ENCODE measurements at regions not wholly inside any gene's neighbourhood (a gene's known extent, or its start where the extent isn't known, plus 50 kb on each side); places are given as distances from the start of the nearest gene placed in this dataset.

DNA sequence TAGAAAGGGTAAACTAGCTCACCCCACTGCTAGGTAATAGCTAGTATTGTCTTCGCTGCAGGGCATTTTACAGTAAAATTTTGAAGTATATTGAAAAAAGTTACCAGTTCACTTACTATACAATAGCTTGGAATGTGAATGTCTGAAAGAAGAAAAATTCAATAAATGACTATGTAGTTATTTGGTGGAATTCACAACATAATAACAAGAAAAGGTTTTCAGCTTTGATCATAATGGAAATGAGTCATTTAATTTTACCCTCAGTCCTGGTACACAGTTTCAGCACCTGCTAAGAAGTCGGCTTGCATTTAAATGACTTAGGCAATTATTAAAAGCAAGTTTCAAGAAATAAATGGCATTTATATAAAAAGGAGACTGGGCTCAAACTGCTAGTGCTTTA lies 90.4 kb downstream of the NUP35 start:
- no peaks in the 10 kb centered on the region for H3K36me3 ChIP-seq (ENCODE audit: insufficient read depth, low read length)
- no peak overlapping the region for H3K4me3 ChIP-seq (ENCODE audit: low read length)
- no peaks in the 10 kb centered on the region for H3K9me3 ChIP-seq (ENCODE audit: low read length)
- no peaks in the 10 kb centered on the region for H3K27me3 ChIP-seq (ENCODE audit: insufficient read depth, low read length)
- no peaks in the 10 kb centered on the region for H3K4me1 ChIP-seq (ENCODE audit: insufficient read depth, low read length)
- no peak overlapping the region for H2AFZ ChIP-seq (ENCODE audit: low read depth, low read length)

DNA sequence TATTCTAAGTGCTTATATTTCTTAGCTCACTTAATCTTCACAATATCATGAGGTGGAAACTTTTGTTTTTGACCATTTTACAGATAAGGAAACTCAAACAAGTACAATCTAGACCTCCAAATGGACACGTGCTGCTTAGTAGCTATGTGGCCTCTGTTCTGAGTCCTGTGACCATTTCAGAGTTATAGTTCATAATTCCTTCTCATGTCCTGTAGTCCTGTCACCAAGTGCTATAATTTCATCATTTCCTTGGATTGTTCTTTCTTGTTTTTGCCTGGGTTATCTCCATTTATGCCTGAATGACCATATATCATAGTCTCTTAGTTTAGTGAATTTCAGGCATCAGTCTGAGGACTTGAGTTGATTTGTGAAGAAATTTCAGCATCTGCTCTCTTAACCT lies 91.7 kb downstream of the NUP35 start:
- Histone ChIP-seq H2AFZ (ENCODE audit: low read depth, low read length) (no peak overlapping the region), H3K27me3 (ENCODE audit: insufficient read depth, low read length) (no peaks in the 10 kb centered on the region), H3K4me1 (ENCODE audit: insufficient read depth, low read length) (no peaks in the 10 kb centered on the region), H3K9me3 (ENCODE audit: low read length) (no peaks in the 10 kb centered on the region), H3K4me3 (ENCODE audit: low read length) (no peak overlapping the region), H3K36me3 (ENCODE audit: insufficient read depth, low read length) (no peaks in the 10 kb centered on the region)

DNA sequence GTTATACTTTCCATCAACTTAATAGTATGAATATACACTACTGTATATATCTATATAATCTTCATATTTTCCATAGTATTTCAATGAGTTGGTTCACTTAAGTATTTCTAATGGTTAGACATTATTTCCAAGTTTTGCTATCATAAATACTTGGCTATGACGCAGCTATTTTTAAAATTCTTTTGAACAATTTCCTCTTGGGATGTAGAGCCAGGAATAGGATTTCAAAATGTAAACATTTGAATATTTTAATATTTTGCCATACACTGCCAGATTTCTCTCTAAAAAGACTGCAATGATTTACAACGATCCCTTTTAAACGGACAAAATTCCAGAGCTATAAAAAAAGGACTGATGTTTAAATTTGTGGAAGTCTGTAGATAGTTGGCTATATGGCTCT lies 95.6 kb downstream of the NUP35 start:
- Histone ChIP-seq H3K4me3 (ENCODE audit: low read length) (no peak overlapping the region), H3K27me3 (ENCODE audit: insufficient read depth, low read length) (no peaks in the 10 kb centered on the region), H3K9me3 (ENCODE audit: low read length) (no peaks in the 10 kb centered on the region), H3K4me1 (ENCODE audit: insufficient read depth, low read length) (no peaks in the 10 kb centered on the region), H3K36me3 (ENCODE audit: insufficient read depth, low read length) (no peaks in the 10 kb centered on the region), H2AFZ (ENCODE audit: low read depth, low read length) (no peak overlapping the region)

DNA sequence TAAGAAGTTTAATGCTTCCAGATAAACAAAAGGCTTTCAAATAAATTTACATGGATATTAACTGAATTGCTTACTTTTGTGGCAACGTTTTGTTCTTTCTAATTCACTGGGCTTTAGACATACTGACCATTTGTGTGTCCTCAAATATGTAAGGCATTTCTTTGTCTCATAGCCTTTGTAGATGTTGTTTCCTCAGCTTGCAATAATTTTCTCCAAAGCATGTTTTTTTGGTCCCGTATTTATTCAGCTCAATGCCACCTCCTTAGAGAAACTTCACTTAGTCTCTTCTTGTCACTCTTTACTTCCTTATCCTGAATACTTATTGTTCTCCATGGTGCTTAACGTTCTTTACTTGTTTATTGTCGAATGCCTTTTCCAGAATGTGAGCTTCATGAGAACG lies 98.5 kb downstream of the NUP35 start:
- Histone ChIP-seq H3K4me1 (ENCODE audit: insufficient read depth, low read length) (no peaks in the 10 kb centered on the region), H3K4me3 (ENCODE audit: low read length) (no peak overlapping the region), H3K27me3 (ENCODE audit: insufficient read depth, low read length) (no peaks in the 10 kb centered on the region), H3K36me3 (ENCODE audit: insufficient read depth, low read length) (no peaks in the 10 kb centered on the region), H2AFZ (ENCODE audit: low read depth, low read length) (no peak overlapping the region), H3K9me3 (ENCODE audit: low read length) (no peaks in the 10 kb centered on the region)

DNA sequence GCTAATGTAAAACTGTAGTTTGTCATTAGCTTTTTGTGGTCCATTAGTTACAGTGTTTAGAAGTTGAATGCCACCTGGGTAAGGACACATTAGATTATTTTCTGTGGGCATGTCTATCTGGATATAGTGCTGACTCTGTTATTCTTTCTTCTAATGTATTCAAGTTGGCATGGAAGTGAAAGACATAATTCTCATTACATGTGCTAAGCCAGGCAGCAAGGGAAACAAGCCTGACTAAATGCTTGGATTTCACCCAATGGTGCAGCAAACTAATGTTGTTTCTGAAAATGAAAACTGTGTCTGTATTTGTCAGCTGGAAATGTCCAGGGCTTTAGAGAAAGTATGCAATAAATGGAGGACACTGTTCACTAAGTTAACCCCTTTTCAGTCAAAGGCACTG lies 100.7 kb downstream of the NUP35 start:
- no peak overlapping the region for H3K4me3 ChIP-seq (ENCODE audit: low read length)
- no peak overlapping the region for H2AFZ ChIP-seq (ENCODE audit: low read depth, low read length)
- no peaks in the 10 kb centered on the region for H3K9me3 ChIP-seq (ENCODE audit: low read length)
- H3K27me3 ChIP-seq (ENCODE audit: insufficient read depth, low read length): no peaks in the 10 kb centered on the region
- H3K36me3 ChIP-seq (ENCODE audit: insufficient read depth, low read length): no peaks in the 10 kb centered on the region
- H3K4me1 ChIP-seq (ENCODE audit: insufficient read depth, low read length): no peaks in the 10 kb centered on the region

DNA sequence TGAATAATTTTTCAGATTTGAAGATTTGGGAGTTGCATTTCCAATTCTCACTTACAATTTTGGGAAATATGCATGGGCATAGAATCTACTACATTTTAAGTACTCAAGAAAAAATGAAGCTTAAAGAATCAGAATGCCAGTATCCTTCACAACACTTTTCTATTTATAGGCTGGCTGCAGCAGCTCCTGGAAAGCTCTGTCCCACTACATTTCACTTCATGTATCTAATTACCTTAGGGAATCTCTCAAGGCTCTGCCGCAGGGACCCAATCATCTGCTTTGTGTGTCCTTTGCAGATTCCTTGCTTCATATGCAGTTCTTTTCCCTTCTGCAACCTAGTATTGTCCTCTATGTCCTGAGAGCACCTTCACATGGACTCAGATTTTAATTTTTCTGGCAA lies 102.9 kb downstream of the NUP35 start:
- Histone ChIP-seq H3K9me3 (ENCODE audit: low read length) (no peaks in the 10 kb centered on the region), H3K4me1 (ENCODE audit: insufficient read depth, low read length) (no peaks in the 10 kb centered on the region), H3K27me3 (ENCODE audit: insufficient read depth, low read length) (no peaks in the 10 kb centered on the region), H3K36me3 (ENCODE audit: insufficient read depth, low read length) (no peaks in the 10 kb centered on the region), H2AFZ (ENCODE audit: low read depth, low read length) (no peak overlapping the region), H3K4me3 (ENCODE audit: low read length) (no peak overlapping the region)

DNA sequence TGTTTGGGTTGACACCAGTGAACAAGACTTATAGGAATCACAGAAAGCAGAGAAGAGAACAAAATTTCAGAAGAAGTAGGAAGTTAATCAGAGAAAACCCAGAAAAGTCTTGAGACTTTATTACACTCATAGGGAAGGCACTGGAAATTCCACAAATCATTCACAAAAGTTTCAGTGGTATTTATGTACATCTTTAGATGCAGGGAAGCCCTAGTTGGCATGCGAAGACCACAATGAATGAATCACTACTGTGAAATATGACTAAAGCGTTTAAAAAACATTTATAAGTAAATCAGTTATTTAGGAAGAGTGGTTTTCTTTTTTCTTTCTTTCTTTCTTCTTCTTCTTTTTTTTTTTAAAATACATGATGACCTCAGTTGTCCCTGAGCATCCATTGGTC lies 105.1 kb downstream of the NUP35 start:
- no peaks in the 10 kb centered on the region for H3K9me3 ChIP-seq (ENCODE audit: low read length)
- H3K36me3 ChIP-seq (ENCODE audit: insufficient read depth, low read length): no peaks in the 10 kb centered on the region
- H3K4me3 ChIP-seq (ENCODE audit: low read length): no peak overlapping the region
- no peaks in the 10 kb centered on the region for H3K4me1 ChIP-seq (ENCODE audit: insufficient read depth, low read length)
- no peak overlapping the region for H2AFZ ChIP-seq (ENCODE audit: low read depth, low read length)
- no peaks in the 10 kb centered on the region for H3K27me3 ChIP-seq (ENCODE audit: insufficient read depth, low read length)

DNA sequence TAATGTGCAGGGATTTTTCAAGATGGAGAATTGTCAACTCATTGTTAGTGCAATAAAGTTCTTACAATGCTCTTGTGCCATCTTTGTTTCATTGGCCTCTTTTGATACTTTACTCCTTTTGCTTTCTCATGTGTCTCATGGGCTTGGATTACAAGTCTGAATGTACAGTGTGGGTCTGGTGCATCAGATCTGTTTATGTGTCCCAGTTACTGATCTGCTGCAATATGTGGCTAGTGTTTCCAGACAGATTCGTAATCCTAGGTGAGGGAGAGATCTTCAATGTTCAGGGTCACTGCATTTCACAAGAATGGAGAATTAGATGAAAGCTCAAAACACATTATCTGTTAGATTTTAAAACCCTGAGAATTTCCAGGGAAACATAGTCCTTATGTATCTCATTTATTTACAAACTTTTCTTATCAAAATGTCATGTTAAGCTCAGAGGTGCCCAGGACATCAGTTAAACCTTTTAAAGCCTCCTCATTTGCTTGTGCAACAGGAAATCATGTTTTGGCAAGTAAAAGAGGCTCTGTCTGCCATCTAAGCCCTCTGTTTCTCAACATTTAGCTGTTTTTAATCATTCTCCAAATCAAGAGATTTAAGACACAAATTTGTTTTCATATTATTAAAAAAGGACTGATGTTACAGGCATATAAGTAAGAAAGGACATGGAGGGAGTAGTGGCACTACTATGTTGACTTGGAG lies 108.1 kb downstream of the NUP35 start:
- Histone ChIP-seq H3K4me1 (ENCODE audit: insufficient read depth, low read length) (no peaks in the 10 kb centered on the region), H3K4me3 (ENCODE audit: low read length) (no peak overlapping the region), H3K9me3 (ENCODE audit: low read length) (no peaks in the 10 kb centered on the region), H2AFZ (ENCODE audit: low read depth, low read length) (no peak overlapping the region), H3K27me3 (ENCODE audit: insufficient read depth, low read length) (no peaks in the 10 kb centered on the region), H3K36me3 (ENCODE audit: insufficient read depth, low read length) (no peaks in the 10 kb centered on the region)

DNA sequence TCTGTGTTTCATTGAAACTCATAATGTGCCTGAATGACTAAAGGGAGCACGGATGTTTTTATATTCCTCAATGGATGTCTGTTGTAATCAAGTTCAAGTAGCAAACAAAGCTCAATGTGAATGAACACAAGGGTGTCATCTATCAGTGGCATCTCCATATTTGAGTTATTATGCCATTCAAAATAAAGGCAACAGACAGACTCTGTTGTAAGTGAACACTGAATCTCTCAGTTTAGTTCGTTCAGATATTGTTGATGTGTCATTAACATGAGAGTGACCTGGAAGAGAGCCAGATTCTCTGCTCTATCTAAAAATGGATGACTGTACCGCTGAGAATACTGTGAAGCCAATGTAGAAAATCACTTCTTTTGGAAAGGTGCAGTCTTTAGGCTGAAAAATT lies 118.7 kb downstream of the NUP35 start:
- Histone ChIP-seq H3K4me1 (ENCODE audit: insufficient read depth, low read length) (no peaks in the 10 kb centered on the region), H2AFZ (ENCODE audit: low read depth, low read length) (no peak overlapping the region), H3K36me3 (ENCODE audit: insufficient read depth, low read length) (no peaks in the 10 kb centered on the region), H3K27me3 (ENCODE audit: insufficient read depth, low read length) (no peaks in the 10 kb centered on the region), H3K4me3 (ENCODE audit: low read length) (no peak overlapping the region), H3K9me3 (ENCODE audit: low read length) (no peaks in the 10 kb centered on the region)

DNA sequence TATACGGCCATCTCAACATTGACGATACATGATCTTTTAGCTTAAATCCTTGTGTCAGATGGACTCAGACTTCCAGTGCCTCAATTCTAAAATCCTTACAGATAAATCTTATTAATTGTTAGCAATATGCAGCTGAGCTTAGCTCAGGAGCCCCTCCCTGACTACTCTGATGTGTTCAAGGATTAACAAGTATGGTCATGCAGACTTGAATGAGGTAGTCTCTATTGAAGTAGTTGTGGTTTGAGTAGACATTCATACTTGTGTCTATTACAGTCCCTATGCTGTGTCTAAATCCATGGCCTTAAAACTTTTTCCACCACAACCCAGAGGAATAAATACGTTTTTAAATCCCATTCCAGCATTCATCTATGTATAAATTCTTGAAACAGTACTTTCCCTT lies 119.5 kb downstream of the NUP35 start:
- H3K4me1 ChIP-seq (ENCODE audit: insufficient read depth, low read length): no peaks in the 10 kb centered on the region
- H3K36me3 ChIP-seq (ENCODE audit: insufficient read depth, low read length): no peaks in the 10 kb centered on the region
- H3K27me3 ChIP-seq (ENCODE audit: insufficient read depth, low read length): no peaks in the 10 kb centered on the region
- no peak overlapping the region for H3K4me3 ChIP-seq (ENCODE audit: low read length)
- H3K9me3 ChIP-seq (ENCODE audit: low read length): no peaks in the 10 kb centered on the region
- no peak overlapping the region for H2AFZ ChIP-seq (ENCODE audit: low read depth, low read length)

DNA sequence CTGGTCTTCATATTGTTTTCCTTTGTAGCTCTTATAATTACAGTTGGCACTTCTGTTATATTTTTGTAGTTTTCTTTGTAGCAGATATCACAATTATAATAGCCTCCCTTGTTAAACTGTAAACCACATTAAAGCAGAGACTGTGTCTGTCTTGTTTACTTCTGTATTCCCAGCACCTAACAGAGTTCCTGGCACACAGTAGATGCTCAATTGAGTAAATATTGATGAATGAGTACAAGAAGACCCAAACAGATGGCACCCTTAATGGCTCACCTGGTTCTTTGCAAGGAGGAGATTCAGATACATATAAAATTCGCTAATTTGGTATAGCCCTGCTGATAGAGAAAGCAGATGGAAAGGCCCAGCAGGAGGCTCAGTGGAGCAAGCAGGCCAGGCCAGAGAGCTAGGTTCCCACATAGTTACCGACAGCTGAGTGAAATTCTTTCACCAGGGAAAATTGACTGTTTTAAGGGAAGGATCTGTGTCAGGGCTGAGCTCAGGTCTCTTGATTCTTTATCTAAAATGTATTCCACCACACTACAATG lies 120.1 kb downstream of the NUP35 start:
- Histone ChIP-seq H3K27me3 (ENCODE audit: insufficient read depth, low read length) (no peaks in the 10 kb centered on the region), H3K9me3 (ENCODE audit: low read length) (no peaks in the 10 kb centered on the region), H3K4me3 (ENCODE audit: low read length) (no peak overlapping the region), H3K4me1 (ENCODE audit: insufficient read depth, low read length) (no peaks in the 10 kb centered on the region), H2AFZ (ENCODE audit: low read depth, low read length) (no peak overlapping the region), H3K36me3 (ENCODE audit: insufficient read depth, low read length) (no peaks in the 10 kb centered on the region)

DNA sequence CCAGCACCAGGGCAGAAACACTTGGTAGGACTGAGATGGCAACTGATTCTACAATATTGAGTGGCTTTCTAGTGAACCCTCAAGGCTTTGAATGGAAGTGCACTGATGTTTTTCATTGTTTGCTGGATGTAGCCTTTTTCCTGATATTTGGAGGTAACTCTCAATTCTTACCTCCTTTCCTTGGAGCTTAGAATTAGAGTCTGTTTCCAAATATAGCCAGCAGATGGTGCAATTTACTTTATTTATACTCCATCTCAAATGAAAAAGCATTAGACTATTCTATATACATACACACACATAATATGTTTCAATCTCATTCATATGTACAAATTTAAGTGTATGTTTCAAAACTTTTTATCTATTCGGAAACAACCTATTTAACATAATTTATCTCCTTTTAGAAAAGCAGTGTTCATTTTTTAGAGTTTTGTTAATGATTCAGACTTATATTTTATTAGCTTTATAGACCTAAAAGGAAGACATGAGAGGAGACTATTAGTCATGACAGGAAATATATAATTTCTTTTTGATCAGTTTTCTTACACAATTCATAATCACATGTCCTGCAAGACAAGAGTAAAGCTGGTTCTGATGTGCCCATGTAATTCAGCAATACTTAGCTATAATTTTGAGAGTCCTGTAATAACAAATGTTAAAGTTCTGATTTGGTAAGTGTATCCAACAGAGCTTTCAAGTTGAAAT lies 124.8 kb downstream of the NUP35 start:
- no peak overlapping the region for H2AFZ ChIP-seq (ENCODE audit: low read depth, low read length)
- no peak overlapping the region for H3K4me3 ChIP-seq (ENCODE audit: low read length)
- H3K27me3 ChIP-seq (ENCODE audit: insufficient read depth, low read length): no peaks in the 10 kb centered on the region
- peaks cover 9% of the 10 kb centered on the region for H3K4me1 ChIP-seq (ENCODE audit: insufficient read depth, low read length)
- no peaks in the 10 kb centered on the region for H3K36me3 ChIP-seq (ENCODE audit: insufficient read depth, low read length)
- H3K9me3 ChIP-seq (ENCODE audit: low read length): no peaks in the 10 kb centered on the region

DNA sequence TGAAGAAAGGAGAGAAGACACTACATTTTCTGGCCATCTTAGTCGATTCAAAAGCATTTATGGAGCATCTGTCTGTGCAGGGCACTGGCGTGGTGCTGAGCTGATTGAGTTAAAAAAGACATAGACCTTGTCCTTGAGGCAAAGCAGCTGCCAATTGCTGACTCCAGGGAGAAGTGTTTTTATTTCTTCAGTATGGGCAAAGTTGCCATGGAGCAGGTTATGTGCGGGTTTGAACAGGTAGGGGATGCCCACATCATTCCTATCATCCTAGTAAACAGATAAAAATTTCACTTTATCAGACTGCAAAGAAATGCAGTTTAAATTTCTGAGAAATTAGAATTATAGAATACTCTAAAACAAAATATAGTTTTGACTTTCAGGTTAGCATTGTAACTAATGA lies 125.8 kb downstream of the NUP35 start:
- Histone ChIP-seq H3K27me3 (ENCODE audit: insufficient read depth, low read length) (no peaks in the 10 kb centered on the region), H2AFZ (ENCODE audit: low read depth, low read length) (no peak overlapping the region), H3K4me3 (ENCODE audit: low read length) (no peak overlapping the region), H3K36me3 (ENCODE audit: insufficient read depth, low read length) (no peaks in the 10 kb centered on the region), H3K4me1 (ENCODE audit: insufficient read depth, low read length) (peaks cover 9% of the 10 kb centered on the region), H3K9me3 (ENCODE audit: low read length) (no peaks in the 10 kb centered on the region)

Data from neuron (in vitro differentiated cells).